ENCODE measurements at regions not wholly inside any gene's neighbourhood (a gene's known extent, or its start where the extent isn't known, plus 50 kb on each side); places are given as distances from the start of the nearest gene placed in this dataset.
A peak's percentile ranks its signal among the peaks of the same experiment; 100 is the strongest.

- no peak overlapping the region for H3K27ac ChIP-seq (ENCODE audit: low read depth in 1 of 2, low read length in 1 of 2)
- no peaks in the 10 kb centered on the region for H3K36me3 ChIP-seq (ENCODE audit: control insufficient read depth in 2 of 2, insufficient read depth in 2 of 2, low read length in 1 of 2)
- no peak overlapping the region for H3K4me3 ChIP-seq (ENCODE audit: low read length in 2 of 2)
- no peaks in the 10 kb centered on the region for H3K4me1 ChIP-seq (ENCODE audit: control insufficient read depth in 2 of 2, insufficient read depth in 2 of 2, low read length in 2 of 2)
- no peak for DNase-seq (ENCODE audit: low read depth in 6 of 9, low spot score in 9 of 9)
- no peaks in the 10 kb centered on the region for H3K9me3 ChIP-seq (ENCODE audit: control insufficient read depth in 2 of 2, insufficient read depth in 1 of 2, low read length in 1 of 2)
- H3K27me3 ChIP-seq (ENCODE audit: control insufficient read depth in 2 of 2, insufficient read depth in 1 of 2, low read length in 1 of 2), result no peaks in the 10 kb centered on the region
- 96% methylated on average over 1 of the region's 1 CpG for WGBS
Measured at GRCh38 chr13:74586847-74587246, 452.6 kb upstream of the KLF12 start.

DNA sequence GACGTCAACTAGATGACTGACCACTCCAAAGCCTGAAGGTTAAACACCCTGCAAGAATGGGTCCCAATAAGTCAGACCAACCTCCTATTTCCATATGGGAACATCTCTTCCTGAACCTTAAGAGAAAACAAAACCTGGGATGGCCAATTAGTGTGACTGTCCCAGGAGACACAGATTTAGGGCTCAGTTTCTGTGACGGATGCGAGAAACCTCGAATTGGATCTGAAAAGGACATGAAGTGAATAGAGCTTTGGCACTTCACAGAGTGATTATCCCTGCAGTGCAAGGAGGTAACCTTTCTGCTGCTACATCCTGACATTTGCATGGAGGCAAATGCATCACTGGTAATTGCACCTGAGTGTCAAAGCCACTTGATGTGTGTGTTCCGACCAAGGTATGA is 442.2 kb upstream of the KLF12 start:
- no peak overlapping the region for H3K4me3 ChIP-seq (ENCODE audit: low read length in 2 of 2)

DNA sequence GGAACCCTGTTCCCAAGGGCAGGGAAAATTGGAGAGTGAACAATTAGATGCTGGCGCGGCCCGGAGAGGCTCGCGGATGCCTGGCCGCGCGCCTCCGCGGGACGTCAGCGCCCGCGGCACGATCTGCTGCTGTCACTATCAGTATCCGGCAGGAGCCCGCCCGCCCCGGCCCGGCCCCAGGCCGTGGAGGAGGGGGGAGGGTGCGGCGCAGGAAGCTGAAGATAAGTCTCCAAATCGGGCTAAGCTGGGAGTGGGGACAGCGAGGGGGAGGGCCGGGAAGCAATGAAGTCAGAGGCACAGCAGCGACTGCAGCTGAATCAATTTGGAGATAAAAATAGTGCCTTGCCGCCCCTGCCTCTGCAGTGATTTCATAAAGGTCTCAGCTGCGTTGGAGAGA is 441.5 kb upstream of the KLF12 start:
- Histone ChIP-seq H3K9me3 (ENCODE audit: control insufficient read depth in 2 of 2, insufficient read depth in 1 of 2, low read length in 1 of 2) (no peaks in the 10 kb centered on the region), H3K27me3 (ENCODE audit: control insufficient read depth in 2 of 2, insufficient read depth in 1 of 2, low read length in 1 of 2) (peaks cover 4 to 26% of the 10 kb centered on the region in 2 donors), H3K4me1 (ENCODE audit: control insufficient read depth in 2 of 2, insufficient read depth in 2 of 2, low read length in 2 of 2) (no peaks in the 10 kb centered on the region), H3K27ac (ENCODE audit: low read depth in 1 of 2, low read length in 1 of 2) (no peak overlapping the region), H3K36me3 (ENCODE audit: control insufficient read depth in 2 of 2, insufficient read depth in 2 of 2, low read length in 1 of 2) (no peaks in the 10 kb centered on the region), H3K4me3 (ENCODE audit: low read length in 2 of 2) (no peak overlapping the region)
- whole genome bisulfite sequencing, result 2% methylated on average over 29 of the region's 29 CpGs
- DNase-seq (ENCODE audit: low read depth in 6 of 9, low spot score in 9 of 9), result peak in 3 of 9 donors; percentile 4 to 24 (median 8)

More for the DNA sequence above, 442.2 kb upstream of the KLF12 start:
- Histone ChIP-seq H3K27me3 (ENCODE audit: control insufficient read depth in 2 of 2, insufficient read depth in 1 of 2, low read length in 1 of 2) (peaks cover 4 to 26% of the 10 kb centered on the region in 2 donors), H3K27ac (ENCODE audit: low read depth in 1 of 2, low read length in 1 of 2) (no peak overlapping the region), H3K4me1 (ENCODE audit: control insufficient read depth in 2 of 2, insufficient read depth in 2 of 2, low read length in 2 of 2) (no peaks in the 10 kb centered on the region), H3K36me3 (ENCODE audit: control insufficient read depth in 2 of 2, insufficient read depth in 2 of 2, low read length in 1 of 2) (no peaks in the 10 kb centered on the region), H3K9me3 (ENCODE audit: control insufficient read depth in 2 of 2, insufficient read depth in 1 of 2, low read length in 1 of 2) (no peaks in the 10 kb centered on the region)
- 61% methylated on average over 5 of the region's 5 CpGs for WGBS
- DNase-seq (ENCODE audit: low read depth in 6 of 9, low spot score in 9 of 9), result no peak

DNA sequence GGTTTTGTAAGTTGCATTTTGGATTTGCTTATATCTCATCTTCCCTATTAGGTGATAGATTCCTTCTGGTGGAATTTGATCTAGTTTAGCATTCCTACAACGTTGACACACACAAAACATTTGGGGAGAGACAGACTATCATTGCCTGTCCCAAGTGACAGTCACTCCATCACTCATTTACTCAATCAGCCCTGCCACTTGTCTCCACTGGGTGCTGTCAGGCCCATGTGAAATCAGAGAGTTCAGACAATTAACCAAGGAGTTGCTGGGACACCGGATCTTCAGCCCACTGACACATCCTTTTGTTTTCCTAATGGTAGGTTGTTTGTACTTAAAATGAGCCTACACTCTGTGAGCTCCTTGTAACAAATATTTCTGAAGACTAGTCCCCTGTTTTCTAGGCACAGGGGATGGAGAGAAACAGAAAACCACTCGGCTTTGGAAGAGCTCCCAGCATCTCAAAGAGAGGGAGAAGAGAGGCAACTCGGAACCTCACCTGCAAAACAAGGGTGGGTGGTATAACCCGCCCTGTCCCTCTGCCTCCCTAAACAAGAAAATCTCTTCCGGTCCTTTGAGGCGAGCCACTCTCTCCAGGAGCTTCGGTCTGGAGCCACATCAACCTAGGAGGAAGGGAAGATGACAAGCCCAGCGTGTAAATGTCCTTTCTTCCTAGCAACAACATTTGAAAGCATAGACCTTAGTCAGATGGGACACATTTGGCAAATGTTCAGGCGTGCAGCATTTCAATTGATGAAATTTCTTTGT is 440.9 kb upstream of the KLF12 start:
- H3K36me3 ChIP-seq (ENCODE audit: control insufficient read depth in 2 of 2, insufficient read depth in 2 of 2, low read length in 1 of 2), result no peaks in the 10 kb centered on the region
- no peak overlapping the region for H3K27ac ChIP-seq (ENCODE audit: low read depth in 1 of 2, low read length in 1 of 2)
- no peaks in the 10 kb centered on the region for H3K9me3 ChIP-seq (ENCODE audit: control insufficient read depth in 2 of 2, insufficient read depth in 1 of 2, low read length in 1 of 2)
- H3K27me3 ChIP-seq (ENCODE audit: control insufficient read depth in 2 of 2, insufficient read depth in 1 of 2, low read length in 1 of 2), result peaks cover 4 to 26% of the 10 kb centered on the region in 2 donors
- H3K4me1 ChIP-seq (ENCODE audit: control insufficient read depth in 2 of 2, insufficient read depth in 2 of 2, low read length in 2 of 2), result no peaks in the 10 kb centered on the region
- WGBS, result 31% methylated on average over 10 of the region's 10 CpGs
- H3K4me3 ChIP-seq (ENCODE audit: low read length in 2 of 2), result no peak overlapping the region
- DNase-seq (ENCODE audit: low read depth in 6 of 9, low spot score in 9 of 9), result peak in 2 of 9 donors; percentile 1

- no peaks in the 10 kb centered on the region for H3K9me3 ChIP-seq (ENCODE audit: control insufficient read depth in 2 of 2, insufficient read depth in 1 of 2, low read length in 1 of 2)
- H3K27ac ChIP-seq (ENCODE audit: low read depth in 1 of 2, low read length in 1 of 2), result no peak overlapping the region
- DNase-seq (ENCODE audit: low read depth in 6 of 9, low spot score in 9 of 9), result no peak
- WGBS, result 73% methylated on average over 7 of the region's 7 CpGs
- no peak overlapping the region for H3K4me3 ChIP-seq (ENCODE audit: low read length in 2 of 2)
- peaks cover 4 to 26% of the 10 kb centered on the region in 2 donors for H3K27me3 ChIP-seq (ENCODE audit: control insufficient read depth in 2 of 2, insufficient read depth in 1 of 2, low read length in 1 of 2)
- H3K4me1 ChIP-seq (ENCODE audit: control insufficient read depth in 2 of 2, insufficient read depth in 2 of 2, low read length in 2 of 2), result no peaks in the 10 kb centered on the region
- H3K36me3 ChIP-seq (ENCODE audit: control insufficient read depth in 2 of 2, insufficient read depth in 2 of 2, low read length in 1 of 2), result no peaks in the 10 kb centered on the region
Measured at GRCh38 chr13:74573654-74574053, 439.4 kb upstream of the KLF12 start.

DNA sequence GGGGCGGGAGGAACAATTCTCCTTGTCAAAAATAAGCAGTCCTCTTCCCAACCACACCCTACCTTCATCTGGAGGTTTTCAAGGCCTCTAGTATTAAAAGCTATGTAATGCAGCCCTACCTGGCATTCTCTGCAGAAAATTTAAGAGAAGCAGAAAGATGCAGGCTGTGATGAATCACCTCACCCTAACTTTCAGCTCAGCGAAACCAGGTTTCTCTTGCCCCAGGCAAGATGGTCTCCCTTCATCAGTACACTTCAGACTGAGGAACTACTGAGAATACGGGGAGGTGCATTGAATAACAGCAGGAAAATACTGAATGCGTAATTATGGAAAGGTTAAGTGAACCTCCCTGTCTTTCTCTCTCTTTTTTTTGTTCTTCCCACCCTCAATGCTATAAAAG is 437.6 kb upstream of the KLF12 start:
- no peaks in the 10 kb centered on the region for H3K4me1 ChIP-seq (ENCODE audit: control insufficient read depth in 2 of 2, insufficient read depth in 2 of 2, low read length in 2 of 2)
- no peak overlapping the region for H3K4me3 ChIP-seq (ENCODE audit: low read length in 2 of 2)
- no peak for DNase-seq (ENCODE audit: low read depth in 6 of 9, low spot score in 9 of 9)
- H3K27me3 ChIP-seq (ENCODE audit: control insufficient read depth in 2 of 2, insufficient read depth in 1 of 2, low read length in 1 of 2), result peaks cover 4 to 26% of the 10 kb centered on the region in 2 donors
- H3K36me3 ChIP-seq (ENCODE audit: control insufficient read depth in 2 of 2, insufficient read depth in 2 of 2, low read length in 1 of 2), result no peaks in the 10 kb centered on the region
- no peak overlapping the region for H3K27ac ChIP-seq (ENCODE audit: low read depth in 1 of 2, low read length in 1 of 2)
- no peaks in the 10 kb centered on the region for H3K9me3 ChIP-seq (ENCODE audit: control insufficient read depth in 2 of 2, insufficient read depth in 1 of 2, low read length in 1 of 2)
- 91% methylated on average over 4 of the region's 4 CpGs for WGBS

- DNase-seq (ENCODE audit: low read depth in 6 of 9, low spot score in 9 of 9), result no peak
- WGBS, result 88% methylated on average over 2 of the region's 2 CpGs
- H3K27me3 ChIP-seq (ENCODE audit: control insufficient read depth in 2 of 2, insufficient read depth in 1 of 2, low read length in 1 of 2), result peaks cover 0 to 16% of the 10 kb centered on the region in 2 donors
- no peaks in the 10 kb centered on the region for H3K4me1 ChIP-seq (ENCODE audit: control insufficient read depth in 2 of 2, insufficient read depth in 2 of 2, low read length in 2 of 2)
- no peak overlapping the region for H3K27ac ChIP-seq (ENCODE audit: low read depth in 1 of 2, low read length in 1 of 2)
- H3K9me3 ChIP-seq (ENCODE audit: control insufficient read depth in 2 of 2, insufficient read depth in 1 of 2, low read length in 1 of 2), result no peaks in the 10 kb centered on the region
- no peak overlapping the region for H3K4me3 ChIP-seq (ENCODE audit: low read length in 2 of 2)
- H3K36me3 ChIP-seq (ENCODE audit: control insufficient read depth in 2 of 2, insufficient read depth in 2 of 2, low read length in 1 of 2), result no peaks in the 10 kb centered on the region
Measured at GRCh38 chr13:74570834-74571233, 436.6 kb upstream of the KLF12 start.

DNA sequence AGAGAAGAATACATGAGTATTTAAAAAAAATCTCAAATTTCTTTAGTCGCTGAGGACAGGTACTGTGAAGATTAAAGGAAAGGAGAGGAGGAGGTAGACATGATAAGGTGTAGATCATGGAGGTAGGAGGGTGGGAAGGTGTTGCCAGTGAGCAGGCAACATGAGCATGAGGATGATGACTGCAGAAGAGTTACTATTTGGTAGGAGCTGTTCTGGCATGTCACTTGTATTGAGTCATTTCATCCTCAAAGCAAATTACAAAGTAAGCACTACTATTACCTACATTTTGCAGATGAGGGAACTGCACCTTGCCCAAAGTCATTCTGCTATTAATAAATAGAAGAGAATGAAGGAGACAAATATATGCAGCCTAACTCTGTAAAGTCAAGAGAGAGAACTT is 435.8 kb upstream of the KLF12 start:
- H3K9me3 ChIP-seq (ENCODE audit: control insufficient read depth in 2 of 2, insufficient read depth in 1 of 2, low read length in 1 of 2), result no peaks in the 10 kb centered on the region
- no peak for DNase-seq (ENCODE audit: low read depth in 6 of 9, low spot score in 9 of 9)
- no peaks in the 10 kb centered on the region for H3K36me3 ChIP-seq (ENCODE audit: control insufficient read depth in 2 of 2, insufficient read depth in 2 of 2, low read length in 1 of 2)

GRCh38 chr13:74569251-74569650 is 435.0 kb upstream of the KLF12 start:
- Histone ChIP-seq H3K27ac (ENCODE audit: low read depth in 1 of 2, low read length in 1 of 2) (no peak overlapping the region), H3K9me3 (ENCODE audit: control insufficient read depth in 2 of 2, insufficient read depth in 1 of 2, low read length in 1 of 2) (no peaks in the 10 kb centered on the region), H3K4me1 (ENCODE audit: control insufficient read depth in 2 of 2, insufficient read depth in 2 of 2, low read length in 2 of 2) (no peaks in the 10 kb centered on the region), H3K4me3 (ENCODE audit: low read length in 2 of 2) (no peak overlapping the region), H3K36me3 (ENCODE audit: control insufficient read depth in 2 of 2, insufficient read depth in 2 of 2, low read length in 1 of 2) (no peaks in the 10 kb centered on the region), H3K27me3 (ENCODE audit: control insufficient read depth in 2 of 2, insufficient read depth in 1 of 2, low read length in 1 of 2) (peaks cover 0 to 3% of the 10 kb centered on the region in 2 donors)
- DNase-seq (ENCODE audit: low read depth in 6 of 9, low spot score in 9 of 9), result no peak
- WGBS, result 0% methylated on average over 1 of the region's 1 CpG

More for the DNA sequence above, 435.8 kb upstream of the KLF12 start:
- 96% methylated on average over 1 of the region's 1 CpG for WGBS
- H3K27ac ChIP-seq (ENCODE audit: low read depth in 1 of 2, low read length in 1 of 2), result no peak overlapping the region
- H3K4me3 ChIP-seq (ENCODE audit: low read length in 2 of 2), result no peak overlapping the region
- no peaks in the 10 kb centered on the region for H3K4me1 ChIP-seq (ENCODE audit: control insufficient read depth in 2 of 2, insufficient read depth in 2 of 2, low read length in 2 of 2)
- H3K27me3 ChIP-seq (ENCODE audit: control insufficient read depth in 2 of 2, insufficient read depth in 1 of 2, low read length in 1 of 2), result peaks cover 0 to 8% of the 10 kb centered on the region in 2 donors

Data from thymus (tissue), 11 donors.